Kidney glomerular epithelial cell (primary cell): ENCODE measurements at regions not wholly inside any gene's neighbourhood (a gene's known extent, or its start where the extent isn't known, plus 50 kb on each side); places are given as distances from the start of the nearest gene placed in this dataset.
"Not testable (repeated sequence)": the region's sequence is repeated elsewhere in the genome, so short reads cannot be mapped to it uniquely, and the experiment has no call there.

Experiments
- DNase-seq: peaks from one replicate; lab custom pipeline; 2025; lab: John Stamatoyannopoulos, UW

DNA sequence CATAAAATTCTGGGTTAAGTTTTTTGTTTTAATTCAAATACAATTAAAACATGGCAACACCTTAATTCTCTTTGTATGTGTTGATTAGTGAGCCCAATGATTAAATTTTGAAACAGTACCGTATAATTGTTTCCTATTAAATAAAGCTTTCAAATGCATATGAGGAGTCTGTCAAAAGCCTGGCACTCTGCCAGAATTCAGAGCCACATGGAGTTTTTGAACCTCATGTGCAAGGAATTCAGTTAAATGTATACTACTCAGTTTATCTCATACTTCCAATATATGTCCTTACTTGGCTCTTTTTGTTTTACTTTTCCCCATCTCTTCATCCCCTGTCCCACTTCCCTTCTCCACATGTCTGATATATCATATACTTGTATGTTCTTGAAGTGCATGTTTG lies 165.6 kb upstream of the FAM3C start:
- no peak for DNase-seq

DNA sequence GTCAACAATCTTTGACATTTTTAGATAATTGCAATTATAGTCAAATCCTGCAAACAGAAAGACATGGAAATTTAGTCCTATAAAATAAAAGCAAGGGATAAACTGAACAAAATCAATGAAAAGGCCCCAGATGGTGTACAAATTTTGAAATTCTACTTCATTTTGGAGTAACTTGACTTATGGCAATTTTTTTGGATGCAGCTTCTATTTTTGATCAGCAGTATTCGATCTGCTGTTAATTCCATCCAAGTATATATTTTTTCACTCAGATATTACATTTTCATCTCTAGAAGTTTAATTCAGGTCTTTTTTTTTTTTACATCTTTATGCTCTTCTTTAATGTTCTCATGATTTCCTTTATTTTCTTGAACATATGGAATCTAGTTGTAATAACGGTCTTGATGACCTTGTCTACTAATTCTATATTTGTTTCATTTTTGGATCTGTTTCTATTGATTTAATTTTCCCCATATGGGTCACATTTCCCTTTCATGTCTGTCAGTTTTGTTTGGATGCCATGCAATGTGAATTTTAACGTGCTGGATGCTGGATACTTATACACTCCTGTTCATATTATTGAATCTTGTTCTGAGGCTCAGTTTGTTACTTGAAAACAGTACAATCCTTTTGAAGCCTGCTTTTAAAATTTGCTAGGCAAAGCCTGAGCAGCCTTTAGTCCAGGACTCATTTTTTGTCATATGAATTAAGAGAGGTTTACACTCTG lies 164.3 kb upstream of the FAM3C start:
- DNase-seq = no peak

DNA sequence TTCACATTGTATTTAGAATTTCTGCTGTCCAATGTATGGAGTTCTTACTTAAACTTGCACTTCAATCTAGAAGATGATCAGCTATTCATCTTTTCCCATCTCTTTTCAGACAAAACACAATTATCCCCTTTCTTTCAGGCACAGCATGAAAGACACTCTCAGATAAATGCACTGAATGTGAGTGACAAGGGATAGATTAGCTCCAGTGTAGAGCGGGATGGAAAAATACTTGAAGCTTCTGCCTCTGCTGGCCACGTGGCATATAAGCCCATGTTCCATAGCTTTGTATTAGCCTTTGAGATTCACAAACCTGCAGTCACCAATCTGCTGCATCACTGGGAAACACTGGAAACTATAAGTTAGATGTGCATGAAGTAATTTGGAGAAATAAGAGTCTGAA lies 162.2 kb upstream of the FAM3C start:
- no peak for DNase-seq

DNA sequence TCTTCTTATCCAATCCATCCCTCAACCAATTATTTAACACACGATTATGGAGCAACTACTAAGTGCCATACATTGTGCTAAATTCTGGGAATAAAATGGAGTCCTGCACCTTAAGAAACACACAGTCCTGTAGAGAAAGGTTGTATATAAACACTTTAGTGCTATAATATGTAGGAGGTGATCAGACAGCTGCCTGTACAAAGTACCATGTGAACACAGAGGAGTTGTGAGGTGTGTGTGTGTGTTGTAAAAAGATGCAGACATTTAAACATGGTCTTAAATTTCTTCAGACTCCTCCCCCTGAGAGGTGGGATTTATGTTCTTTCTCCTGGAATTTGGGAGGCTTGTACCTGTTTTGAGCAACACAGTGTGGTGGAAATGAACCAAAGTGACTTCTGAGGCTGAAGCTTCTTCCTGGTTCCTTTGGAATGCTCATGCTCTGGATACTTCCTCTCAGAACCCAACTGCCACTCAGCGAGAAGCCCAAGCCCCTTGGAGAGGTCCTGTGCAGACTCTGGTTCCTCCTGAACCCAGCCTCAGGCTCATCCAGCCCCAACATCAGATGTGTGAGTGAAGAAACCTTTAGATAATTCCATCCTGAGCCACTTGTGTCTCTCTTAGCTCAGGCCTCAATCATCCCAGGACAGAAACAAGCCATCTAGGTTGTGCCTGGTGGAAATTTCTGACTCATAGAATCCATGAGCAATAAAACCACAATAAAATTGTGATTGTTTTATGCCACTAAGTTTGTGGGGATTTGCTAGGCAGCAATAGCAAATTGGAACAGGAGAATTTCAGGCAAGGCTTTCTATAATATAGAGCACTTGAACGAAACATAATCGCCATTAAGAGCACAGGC lies 161.2 kb upstream of the FAM3C start:
- peak; percentile 9 for DNase-seq

DNA sequence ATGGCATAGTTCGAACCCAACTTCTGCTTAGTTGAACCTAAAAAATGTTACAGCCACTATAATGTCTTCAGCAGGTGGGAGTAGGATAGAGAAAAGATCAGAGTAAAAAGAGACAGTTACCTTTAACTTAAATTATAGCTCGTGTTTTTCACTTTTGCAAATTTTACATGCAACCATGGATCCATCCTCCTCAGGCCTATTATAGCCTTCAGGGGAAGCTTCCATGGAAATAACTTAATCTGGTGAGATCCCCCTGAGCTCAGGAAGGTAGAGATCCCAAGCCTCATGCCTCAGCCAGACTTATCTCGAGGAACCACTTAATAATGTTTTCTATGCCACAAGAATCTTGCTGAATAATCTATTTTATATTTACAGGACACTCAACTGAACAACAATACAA lies 159.4 kb upstream of the FAM3C start:
- no peak for DNase-seq

DNA sequence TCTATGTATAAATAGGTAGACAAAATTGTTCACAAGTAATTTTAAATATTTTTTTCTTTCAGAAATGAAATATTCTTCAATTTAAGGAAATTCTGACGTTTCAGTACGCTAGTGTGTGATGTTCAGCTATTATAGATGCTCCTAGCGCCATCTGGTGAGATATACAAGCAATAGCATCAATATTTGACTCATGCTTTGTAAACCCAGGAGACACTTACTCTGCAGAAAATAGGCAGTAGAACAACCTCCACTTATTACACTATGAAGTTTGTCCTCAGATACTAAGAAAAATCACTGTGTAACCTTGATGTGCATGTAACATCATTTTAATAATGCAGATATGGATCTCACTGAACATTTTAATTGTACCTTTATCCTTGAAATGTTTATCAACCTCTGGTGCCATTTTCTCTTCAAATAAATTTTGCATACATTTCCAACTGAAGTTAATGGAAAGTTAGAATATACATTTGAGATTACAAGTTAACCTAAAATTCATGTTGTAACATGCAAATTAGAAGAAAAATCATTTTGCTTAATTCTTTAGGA lies 151.5 kb upstream of the FAM3C start:
- DNase-seq = peak; percentile 58

DNA sequence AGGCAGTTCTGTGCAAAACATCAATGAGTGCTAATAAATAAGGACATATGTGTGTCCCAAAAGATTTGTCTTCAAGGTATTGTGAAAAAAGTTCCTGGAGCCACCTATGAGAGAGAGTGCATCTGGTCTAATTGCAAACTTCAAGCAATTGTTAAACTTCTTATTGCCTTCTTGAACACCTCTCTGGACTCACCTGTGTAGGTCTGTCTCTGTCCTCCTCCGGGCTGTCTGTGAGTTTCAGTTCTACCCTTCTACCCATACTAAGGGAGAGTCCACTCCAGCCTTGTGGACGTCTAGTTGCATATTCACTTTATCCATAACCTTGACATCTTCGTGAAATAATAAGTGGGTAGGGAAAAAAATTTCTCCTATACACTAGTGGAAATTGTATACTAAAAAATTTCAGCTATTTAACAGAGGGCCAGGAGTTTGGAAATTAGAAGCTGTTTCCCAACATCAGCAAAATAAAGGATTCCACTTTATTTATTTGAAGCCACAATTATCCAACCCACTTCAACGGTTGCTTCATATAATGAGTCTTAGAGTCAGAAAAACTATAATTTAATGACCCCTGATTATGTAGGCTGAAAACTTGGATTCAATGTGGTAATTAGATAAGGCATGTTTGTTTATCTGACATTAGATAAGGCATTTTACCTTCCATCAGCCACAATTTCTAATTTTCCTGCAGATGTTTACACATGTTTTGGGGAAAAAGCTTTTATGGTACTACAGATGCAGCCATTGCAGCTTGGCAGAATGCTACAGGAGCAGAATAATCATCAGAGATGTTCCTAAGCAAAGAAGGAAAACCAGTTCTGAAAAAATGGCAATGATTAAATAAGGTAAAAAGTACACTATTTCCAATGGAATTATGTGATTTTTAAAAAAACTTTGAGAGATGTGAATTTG lies 150.8 kb upstream of the FAM3C start:
- peak; percentile 58 for DNase-seq

DNA sequence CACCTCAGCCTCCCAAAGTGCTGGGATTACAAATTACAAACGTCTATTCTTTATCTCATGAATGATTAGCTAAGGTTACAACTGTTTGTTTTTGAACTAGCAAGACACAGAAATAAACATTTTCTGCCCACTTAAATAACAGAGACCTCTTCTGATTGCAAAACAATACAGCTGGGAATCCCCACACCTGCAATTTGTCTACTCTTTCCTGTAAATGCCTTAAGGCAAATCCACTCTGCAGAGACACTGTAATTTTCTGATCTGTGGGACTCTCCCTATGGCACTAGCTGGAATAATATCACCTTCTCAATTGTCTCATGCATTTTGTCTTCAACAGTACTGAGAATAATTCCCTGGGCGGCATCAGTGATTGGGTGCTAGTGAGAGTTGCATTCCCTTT lies 149.3 kb upstream of the FAM3C start:
- no peak for DNase-seq

DNA sequence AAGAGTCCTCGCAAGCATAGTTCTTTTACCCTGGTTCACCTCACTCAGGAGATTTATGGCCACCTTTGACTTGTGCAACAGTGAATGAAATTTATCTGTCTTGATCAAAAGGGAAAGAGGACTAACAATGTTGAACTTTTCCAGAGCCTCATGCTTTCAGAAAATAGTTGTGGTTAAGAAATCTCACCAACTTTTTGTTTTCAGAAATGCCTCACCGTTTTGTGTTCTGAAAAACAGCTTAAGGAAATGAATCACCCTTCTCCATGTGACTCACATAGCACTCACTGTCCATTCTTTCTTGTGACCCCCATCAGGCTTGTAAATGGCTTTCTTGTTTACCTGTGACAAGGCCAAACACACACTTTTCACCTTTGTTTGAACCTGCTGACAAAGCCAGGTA lies 148.6 kb upstream of the FAM3C start:
- peak; percentile 98 for DNase-seq

DNA sequence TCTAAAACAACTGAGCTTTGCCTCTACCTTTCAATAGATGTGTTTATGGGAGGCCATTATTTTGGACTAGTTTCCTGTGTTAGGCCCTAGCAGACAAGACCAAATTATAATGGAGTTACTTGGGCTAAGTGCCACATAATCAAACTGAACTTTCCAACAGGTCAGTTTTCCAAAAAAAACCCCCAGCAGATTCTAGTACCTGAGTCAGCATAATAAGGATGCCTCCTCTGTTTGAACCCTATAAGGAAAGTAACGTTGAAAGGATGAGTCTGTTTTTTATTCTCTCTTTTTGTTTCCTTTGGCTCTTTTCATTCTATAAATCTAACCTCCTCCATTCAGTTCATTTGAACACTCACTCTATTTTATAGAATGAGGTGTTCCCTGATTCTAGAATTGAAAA lies 148.1 kb upstream of the FAM3C start:
- DNase-seq = peak; percentile 82

DNA sequence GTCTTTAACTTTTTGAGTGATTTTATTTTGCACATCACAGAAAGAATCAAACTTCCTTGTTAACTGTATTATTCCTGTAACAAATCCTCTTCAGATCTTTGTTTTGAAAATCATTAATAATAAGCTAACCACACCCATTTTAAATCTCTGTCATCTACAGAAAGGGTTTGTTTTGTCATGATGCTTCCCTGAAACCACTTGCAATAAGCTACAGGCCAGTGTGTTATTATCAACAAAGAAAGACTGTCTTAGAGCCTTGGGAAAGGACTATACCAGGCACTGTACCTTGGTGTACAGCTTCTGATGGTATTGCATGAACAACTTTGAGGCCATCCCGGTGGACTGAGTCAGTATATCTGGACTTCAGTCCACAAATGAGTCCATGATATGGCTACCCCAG lies 145.3 kb upstream of the FAM3C start:
- DNase-seq = no peak

DNA sequence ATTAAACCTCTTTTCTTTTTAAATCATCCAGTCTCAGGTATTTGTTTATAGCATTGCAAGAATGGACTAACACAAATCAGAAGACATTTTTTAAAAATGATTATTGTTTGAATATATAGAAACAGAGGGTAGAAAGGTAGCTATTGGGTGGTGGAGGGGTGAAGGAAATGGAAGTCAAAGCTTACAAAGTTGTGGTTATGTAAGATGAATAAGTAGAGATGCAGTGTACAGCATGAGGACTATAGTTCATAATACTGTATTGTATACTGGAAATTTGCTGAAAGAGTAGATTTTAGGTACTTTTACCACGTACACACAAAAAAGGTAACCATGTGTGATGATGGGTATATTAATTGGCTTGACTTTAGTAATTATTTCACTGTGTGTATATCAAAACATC lies 144.0 kb upstream of the FAM3C start:
- no peak for DNase-seq

DNA sequence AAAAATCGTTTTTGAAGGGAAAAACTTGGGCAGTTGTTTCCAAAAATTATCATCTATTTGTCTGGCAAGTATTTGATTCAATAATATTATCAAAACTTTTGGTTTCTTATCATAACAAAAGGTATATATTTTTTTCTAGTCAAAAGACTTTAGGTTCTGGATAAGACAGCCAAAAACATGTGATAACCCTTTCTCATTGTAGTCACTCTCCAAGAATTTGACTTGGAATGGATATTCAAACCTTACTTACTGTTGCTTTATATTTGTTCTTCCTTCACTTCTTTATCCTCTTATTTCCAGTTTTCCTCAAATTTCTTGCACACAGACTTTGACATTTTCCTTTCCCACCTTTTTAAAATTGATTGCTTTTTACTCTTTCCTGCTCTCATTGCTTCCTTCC lies 140.9 kb upstream of the FAM3C start:
- DNase-seq = no peak

DNA sequence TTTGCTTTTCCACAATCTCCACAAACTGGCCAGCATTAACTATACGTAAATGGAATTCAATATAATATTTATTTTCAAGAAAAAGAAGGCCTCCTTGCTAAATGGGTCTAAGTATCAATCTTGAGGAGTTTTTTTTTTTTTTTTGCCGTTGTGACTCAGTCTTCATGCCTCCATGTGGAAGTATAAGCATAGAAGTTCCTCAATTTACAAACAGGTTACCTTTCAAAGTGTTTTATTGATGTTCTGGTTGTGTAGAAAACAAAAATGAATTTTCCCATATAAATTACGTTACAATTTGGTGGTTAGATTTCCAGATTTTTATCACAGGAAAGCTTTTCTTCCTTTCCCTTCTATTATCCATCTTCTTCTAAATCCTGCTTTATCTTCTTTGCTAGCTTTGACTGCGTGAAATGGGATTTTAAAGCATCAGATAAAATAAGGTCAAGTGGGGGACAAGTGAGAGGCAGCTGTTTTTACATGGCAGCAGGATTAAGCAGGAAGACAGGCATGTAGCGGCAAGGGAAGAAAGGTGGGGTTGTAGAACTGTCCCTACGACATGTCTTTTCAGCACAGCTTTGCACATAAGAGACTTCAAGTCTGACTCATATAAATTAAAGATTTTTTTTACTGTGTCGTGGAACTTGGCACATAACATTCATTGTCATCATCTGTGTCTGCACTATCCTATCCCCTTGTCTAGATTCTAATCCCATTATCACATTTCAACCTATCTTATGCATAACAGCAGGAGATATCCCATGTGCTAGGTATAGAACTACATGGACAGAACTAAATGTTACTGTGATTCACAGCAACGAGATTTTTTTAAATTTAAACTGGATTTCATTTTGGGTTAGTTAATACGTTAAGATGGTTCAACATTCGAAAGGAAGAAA lies 135.3 kb upstream of the FAM3C start:
- DNase-seq = no peak

DNA sequence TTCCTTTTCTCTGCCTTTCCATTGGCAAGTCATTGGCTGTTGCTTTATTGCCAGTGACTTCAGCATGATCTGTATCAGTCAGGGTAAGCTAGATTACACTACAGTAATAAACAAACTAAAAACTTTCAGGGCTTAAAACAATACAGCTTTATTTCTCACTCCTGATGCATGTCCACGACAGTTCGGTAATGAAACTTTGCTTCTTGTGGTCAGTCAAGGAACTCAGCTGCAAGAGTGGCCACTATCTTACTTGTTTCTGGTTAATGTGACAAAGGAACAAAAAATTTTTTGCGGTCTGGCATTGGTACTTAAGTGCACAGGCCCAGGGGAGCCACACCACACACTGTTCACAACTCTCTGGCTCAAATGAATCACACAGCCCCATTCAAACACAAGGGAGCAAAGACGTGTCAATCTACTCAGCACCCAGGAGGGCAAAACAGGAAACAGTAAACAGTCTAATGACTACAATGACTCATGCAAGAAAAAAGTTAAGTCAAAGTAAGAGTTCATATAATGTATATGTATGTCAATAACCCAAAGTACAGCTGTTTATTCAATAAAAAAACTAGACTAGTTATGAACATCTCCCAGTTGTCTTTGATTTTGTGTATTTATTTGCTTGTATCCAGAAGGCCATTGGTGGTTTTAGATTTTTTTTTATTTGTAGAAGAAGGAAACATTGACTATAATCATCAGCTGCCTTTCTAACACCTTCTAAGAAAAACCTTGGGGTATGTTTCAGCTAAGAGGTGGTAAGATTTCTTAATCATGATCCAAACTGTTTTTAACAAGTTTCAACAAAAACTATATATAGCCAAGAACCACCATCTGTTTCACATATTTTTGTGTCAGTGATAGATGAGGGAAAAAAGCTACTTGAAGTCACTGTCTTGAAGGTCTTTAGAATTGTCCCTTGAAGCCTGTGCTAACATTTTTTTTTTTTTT lies 134.4 kb upstream of the FAM3C start:
- DNase-seq = peak; percentile 75

DNA sequence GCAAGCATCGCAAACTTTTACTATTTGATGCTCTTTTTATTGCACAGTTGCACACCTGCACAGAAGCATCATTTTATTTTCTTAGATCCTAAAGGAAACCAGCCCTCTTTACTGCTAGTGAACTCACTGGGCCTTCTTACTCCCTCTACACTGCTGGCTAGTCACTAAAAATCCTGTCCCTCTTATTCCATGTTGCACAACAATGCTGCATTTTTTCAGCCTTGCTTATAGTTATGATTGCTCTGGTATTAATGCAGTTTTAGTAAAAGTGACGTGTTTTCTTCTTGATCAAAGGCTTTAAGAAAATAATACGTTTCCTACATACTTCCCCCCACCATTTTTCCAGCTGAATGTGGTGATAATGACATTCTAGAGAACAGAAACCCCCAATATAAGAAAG lies 132.9 kb upstream of the FAM3C start:
- DNase-seq = no peak

DNA sequence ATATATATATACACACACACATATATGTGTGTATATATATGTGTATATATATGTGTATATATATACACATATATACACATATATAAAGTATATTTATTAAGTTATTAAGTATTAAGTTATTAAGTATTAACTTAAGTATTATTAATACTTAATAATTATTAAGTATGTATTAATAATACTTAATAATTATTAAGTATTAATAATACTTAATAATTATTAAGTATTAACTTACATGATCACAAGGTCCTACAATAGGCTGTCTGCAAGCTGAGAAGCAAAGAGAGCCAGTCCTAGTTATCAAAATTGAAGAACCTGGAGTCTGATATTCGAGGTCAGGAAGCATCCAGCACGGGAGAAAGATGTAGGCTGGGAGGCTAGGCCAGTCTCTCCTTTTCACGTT lies 130.1 kb upstream of the FAM3C start:
- not testable (repeated sequence) for DNase-seq

DNA sequence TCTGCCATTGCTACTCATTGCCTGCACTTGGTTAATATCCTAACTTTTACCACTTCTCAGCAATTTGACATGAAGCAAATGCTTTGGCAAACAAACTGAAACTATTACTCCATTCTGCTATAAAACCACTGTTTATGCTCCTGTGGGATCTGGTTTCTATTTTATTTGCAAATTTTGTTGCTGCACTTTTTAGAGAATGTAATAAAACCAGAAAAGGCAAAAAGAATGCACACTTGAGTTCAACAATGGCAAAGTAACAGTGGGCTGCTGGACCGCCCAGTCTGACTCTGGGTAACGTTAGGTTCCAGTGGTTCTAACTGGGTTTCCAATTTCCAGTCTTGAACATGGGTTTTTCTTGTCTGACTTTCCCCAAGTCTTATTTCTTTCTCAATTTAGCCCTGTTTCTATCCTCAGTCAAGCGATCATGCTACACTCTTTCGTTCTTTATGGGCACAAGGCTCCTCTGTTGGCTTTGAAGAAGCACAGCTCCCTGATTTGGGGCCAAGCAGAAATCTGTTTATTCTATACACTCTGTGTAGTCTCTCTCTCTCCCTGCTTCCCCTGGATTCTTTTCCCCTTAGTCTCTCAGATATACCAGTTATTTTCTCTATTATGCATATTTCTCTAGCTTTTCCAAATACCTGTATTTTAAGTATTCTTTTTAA lies 129.2 kb upstream of the FAM3C start:
- no peak for DNase-seq

DNA sequence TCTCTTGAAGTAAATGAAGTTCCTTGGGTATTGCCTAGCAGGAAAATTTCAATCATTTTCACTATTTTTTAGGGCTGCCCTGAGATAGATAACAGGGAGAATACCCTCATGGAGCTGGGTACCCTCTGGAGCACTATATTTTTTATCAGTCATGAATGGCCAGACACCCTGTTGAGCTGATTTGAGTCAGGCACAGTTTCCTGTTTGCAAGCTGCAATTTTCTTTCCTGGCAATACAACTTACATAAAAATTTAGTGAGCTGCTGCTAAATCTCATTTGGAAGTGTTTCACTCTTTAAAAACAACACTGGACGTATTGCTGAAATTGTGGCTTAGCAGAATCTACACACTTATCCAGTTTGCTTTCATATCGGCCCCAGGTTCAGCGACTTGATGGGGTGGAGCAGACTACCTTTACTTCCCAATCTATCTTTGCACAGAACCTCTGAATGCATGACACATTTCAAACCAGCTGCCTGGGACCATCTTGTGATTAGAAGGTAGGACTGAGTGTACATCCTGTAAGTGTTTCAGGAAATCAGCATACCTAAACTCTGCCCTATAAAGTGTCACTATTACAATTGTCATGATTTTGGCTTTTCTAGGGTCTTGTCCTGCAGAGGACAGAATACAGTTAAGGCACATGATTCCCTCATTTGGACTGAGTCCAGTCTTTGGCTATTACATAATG lies 125.7 kb upstream of the FAM3C start:
- DNase-seq = no peak
